NCI-H2171 treated with DMSO at 0.1 percent for 48 hours (cell line): ENCODE measurements at regions not wholly inside any gene's neighbourhood (a gene's known extent, or its start where the extent isn't known, plus 50 kb on each side); places are given as distances from the start of the nearest gene placed in this dataset.

ENCODE experiments used
- DNase-seq: peaks from one replicate; lab custom pipeline; 2025; lab: John Stamatoyannopoulos, UW

GRCh38 chr10:59595593-59595992, 114.1 kb downstream of the SLC16A9 start:
- DNase-seq = no peak

GRCh38 chr10:59593768-59594167, 115.9 kb downstream of the SLC16A9 start:
- no peak for DNase-seq

- no peak for DNase-seq
These were observed 119.9 kb downstream of the SLC16A9 start for GRCh38 chr10:59589796-59590195.

- no peak for DNase-seq
These were observed 120.9 kb downstream of the SLC16A9 start for GRCh38 chr10:59588791-59589190.

- DNase-seq = no peak
These were observed 121.9 kb downstream of the SLC16A9 start for GRCh38 chr10:59587756-59588140.

GRCh38 chr10:59587083-59587755, 122.4 kb downstream of the SLC16A9 start:
- no peak for DNase-seq

GRCh38 chr10:59586407-59586891, 123.2 kb downstream of the SLC16A9 start:
- no peak for DNase-seq

- DNase-seq = no peak
These were observed 124.5 kb downstream of the SLC16A9 start for GRCh38 chr10:59585046-59585700.

- no peak for DNase-seq
These were observed 126.9 kb downstream of the SLC16A9 start for GRCh38 chr10:59582780-59583179.

GRCh38 chr10:59582058-59582457, 127.6 kb downstream of the SLC16A9 start:
- DNase-seq = no peak

GRCh38 chr10:59580026-59580863, 129.4 kb downstream of the SLC16A9 start:
- no peak for DNase-seq

GRCh38 chr10:59578741-59579140, 130.9 kb downstream of the SLC16A9 start:
- DNase-seq = no peak

GRCh38 chr10:59577984-59578383, 131.7 kb downstream of the SLC16A9 start:
- no peak for DNase-seq

- DNase-seq = no peak
These were observed 134.4 kb downstream of the SLC16A9 start for GRCh38 chr10:59575269-59575668.

- DNase-seq = no peak
These were observed 146.1 kb downstream of the SLC16A9 start for GRCh38 chr10:59563531-59563930.

GRCh38 chr10:59562126-59562525, 147.5 kb downstream of the SLC16A9 start:
- no peak for DNase-seq

GRCh38 chr10:59561477-59562121, 148.1 kb downstream of the SLC16A9 start:
- DNase-seq = no peak

GRCh38 chr10:59560990-59561389, 148.7 kb downstream of the SLC16A9 start:
- no peak for DNase-seq

GRCh38 chr10:59560161-59560560, 149.5 kb downstream of the SLC16A9 start:
- DNase-seq = no peak

- DNase-seq = no peak
These were observed 151.6 kb downstream of the SLC16A9 start for GRCh38 chr10:59558066-59558465.

GRCh38 chr10:59557642-59558041, 152.0 kb downstream of the SLC16A9 start:
- DNase-seq = no peak

GRCh38 chr10:59557052-59557451, 152.6 kb downstream of the SLC16A9 start:
- DNase-seq = no peak
